ENCODE measurements at regions not wholly inside any gene's neighbourhood (a gene's known extent, or its start where the extent isn't known, plus 50 kb on each side); places are given as distances from the start of the nearest gene placed in this dataset.

DNA sequence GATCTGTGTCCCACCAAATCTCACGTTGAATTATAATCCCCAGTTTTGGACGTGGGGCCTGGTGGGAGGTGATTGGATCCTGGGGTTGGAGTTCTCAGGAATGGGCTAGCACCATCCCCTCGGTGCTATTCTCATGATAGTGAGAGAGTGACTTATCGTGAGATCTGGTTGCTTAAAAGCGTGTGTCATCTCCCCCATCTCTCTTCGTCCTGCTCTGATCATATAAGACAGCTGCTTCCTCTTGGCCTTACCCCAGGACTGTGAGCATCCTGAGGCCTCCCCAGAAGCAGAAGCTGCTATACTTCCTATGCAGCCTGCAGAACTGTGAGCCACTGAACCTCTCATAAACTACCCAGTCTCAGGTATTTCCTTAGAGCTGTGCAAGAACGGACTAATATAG lies 163.7 kb upstream of the NDUFV2 start:
- peak; percentile 69 for DNase-seq
- in situ Hi-C loops (cut with MboI; ENCODE audit: low pct_unique_long_range_greater_than_20kb, low sequenced_read_pairs): no loop called here

DNA sequence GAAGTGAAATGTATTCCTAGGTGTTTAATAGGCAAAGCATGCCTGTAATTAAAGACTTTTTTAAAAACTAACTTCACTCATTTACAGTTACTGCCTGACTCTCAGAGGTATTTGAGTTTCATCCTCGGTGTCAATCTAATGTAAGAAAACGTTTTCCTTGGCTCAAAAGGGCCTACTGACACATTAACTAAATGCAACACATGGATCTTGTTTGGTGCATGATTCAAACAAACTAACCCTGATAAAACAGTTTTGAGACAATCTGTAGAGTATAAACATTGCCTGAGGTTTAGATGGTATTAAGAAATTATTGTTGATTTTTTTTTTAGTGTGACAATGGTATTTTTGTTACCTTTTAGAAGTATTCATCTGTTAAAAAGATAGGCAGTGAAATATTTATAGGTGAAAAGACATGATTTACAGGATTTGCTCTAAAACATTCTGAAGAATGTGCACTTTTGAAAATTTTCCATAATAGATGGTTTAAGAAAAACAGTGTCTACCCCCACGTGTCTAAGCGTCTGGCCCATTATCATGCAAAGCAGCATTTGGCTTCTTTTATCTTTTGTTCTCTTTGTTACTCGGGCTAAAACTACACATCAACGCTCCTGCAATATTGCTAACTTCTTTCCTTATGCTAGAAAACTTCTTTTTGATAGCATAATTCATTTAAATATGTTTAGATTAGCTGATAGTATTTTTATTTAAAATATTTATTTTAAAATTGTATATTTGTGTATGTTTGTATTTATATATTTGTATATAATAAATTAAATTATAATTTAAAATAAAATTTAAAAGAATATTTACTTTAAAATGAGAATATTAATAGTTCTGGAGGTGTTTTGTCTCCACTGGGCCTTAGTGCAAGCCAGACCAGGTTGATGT lies 160.2 kb upstream of the NDUFV2 start:
- DNase-seq: no peak
- in situ Hi-C loops (cut with MboI; ENCODE audit: low pct_unique_long_range_greater_than_20kb, low sequenced_read_pairs): no loop called here

DNA sequence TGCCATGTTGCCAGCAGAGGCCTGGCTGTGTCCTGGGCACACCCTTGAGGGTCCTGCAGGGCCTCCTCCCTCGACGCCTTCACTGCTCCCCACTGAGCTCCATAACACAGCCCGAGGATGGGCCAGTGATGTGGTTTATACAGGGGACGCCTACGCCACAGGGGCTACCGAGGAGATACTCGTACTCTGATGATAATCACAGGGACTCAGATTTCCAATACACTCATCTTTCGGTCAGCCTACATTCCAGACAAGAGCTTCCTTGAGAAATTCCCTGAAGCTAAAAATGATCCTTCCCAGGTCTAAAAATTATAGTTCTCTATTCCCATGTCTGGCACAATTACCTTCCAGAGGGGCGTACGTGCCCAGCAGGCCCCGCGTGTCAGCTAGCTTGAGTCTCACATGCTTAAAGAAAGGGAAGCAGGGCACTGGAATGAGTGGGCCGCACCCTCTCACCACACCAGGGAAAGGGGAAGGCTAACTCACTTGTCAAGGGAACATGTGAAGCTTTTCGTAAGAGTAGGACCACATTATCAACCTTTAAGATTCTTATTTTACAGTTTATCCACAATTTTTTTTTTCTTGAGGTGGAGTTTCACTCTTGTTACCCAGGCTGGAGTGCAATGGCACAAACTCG lies 159.5 kb upstream of the NDUFV2 start:
- in situ Hi-C loops (cut with MboI; ENCODE audit: low pct_unique_long_range_greater_than_20kb, low sequenced_read_pairs): no loop called here
- no peak for DNase-seq

DNA sequence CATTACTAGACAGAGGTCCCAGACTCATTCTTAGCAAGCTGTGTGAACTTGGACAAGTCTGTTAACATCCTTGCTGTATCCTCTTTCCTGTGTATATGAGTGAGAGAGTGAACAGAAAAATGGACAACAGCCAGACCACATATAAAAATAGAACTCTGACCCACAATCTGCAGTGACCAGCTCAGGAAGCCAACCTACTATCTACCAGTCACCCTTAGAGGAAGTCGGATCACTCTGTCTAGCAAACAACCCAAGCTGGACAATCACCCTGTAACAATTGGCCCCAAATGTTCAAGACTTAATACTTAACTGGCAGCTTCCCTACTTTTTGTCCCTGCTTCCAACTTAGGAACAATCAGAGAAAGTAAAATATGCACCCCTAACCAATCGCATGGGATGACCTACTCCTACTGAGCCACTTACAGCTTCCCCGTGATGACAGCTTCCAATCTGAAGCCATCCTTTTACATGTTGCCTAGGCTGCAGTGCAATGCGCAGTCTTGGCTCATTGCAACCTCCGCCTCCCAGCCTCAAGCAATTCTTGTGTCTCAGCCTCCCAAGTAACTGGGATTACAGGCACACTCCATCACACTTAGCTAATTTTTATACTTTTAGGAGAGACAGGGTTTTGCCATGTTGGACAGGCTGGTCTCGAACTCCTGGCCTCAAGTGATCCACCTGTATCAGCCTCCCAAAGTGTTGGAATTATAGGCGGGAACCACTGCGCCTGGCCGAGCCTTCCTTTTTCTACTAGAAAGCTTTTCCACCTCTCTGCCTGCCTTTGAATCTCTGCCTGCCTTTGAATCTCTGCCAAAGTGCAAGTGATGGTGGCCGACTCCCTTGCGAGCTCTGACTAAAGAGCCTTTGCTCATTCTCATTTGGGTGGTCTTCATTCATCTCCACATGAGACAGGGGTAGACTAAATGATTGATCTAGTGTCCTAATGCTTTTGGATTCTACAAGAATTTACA lies 158.3 kb upstream of the NDUFV2 start:
- in situ Hi-C loops (cut with MboI; ENCODE audit: low pct_unique_long_range_greater_than_20kb, low sequenced_read_pairs): no loop called here
- peak; percentile 12 for DNase-seq

DNA sequence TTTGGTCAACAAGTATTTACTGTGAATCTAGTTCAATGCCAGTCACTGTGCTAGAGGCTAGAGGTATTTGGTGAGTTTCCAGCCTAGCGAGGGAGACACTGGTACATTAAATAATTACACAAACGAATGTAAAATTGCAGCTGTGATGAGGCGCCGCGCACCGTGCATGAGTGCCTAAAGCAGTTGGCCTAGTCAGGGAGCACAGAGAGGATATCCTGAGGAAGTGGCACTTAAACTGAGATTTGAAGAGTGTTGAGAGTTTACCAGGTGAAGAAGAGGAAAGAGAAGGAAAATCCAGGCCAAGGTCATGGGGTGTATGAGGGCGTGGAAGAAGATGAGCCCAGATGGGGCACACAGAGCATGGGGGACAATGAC lies 157.6 kb upstream of the NDUFV2 start:
- in situ Hi-C loops (cut with MboI; ENCODE audit: low pct_unique_long_range_greater_than_20kb, low sequenced_read_pairs): no loop called here
- DNase-seq: no peak

DNA sequence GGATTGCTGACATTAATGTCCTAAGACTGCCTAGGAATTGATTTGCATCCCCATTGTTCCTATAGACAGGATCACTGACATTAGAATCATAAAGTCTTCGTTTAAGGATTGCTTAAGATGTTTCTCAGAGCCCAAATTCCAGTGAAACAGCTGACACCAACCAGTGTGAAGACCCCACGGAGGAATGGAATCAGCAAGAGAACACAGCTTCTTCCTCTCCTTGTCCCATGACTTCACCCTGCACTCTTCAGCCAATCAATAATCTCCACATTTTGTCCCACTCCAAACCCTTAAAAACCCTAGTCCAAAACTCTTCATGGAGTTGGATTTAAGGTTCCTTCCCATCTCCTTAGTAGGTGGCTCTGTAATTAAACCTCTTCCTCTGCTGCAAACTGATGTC lies 157.0 kb upstream of the NDUFV2 start:
- in situ Hi-C loops (cut with MboI; ENCODE audit: low pct_unique_long_range_greater_than_20kb, low sequenced_read_pairs): no loop called here
- no peak for DNase-seq

DNA sequence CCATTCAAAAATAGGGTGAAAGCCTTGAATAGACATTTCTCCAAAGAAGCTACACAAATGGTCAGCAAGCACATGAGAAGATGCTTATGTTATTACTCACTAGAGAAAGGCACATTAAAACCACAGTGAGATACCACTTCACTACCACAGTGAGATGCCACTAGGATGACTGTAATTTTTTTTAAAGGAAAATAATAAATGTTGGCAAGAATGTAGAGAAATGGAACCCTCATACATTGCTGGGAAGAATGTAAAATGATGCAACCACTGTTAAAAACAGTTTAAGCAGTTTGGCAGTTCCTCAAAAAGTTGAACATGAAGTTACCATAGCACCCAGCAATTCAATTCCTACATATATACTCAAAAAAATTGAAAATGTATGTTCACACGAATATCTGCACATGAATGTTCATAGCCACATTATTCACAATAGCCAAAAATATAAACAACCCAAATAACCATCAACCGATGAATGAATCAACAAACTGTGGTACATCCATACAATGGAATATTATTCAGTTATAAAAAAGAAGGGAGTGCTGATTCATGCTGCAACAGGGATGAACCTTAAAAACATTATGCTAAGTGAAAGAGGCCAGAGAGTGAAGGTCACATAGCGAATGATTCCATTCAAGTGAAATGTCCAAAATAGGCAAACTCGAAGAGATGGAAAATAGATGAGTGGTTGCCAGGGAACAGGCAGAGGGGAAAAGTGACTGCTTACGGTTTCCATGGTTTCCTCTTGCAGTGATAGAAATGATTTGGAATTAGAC lies 156.2 kb upstream of the NDUFV2 start:
- in situ Hi-C loops (cut with MboI; ENCODE audit: low pct_unique_long_range_greater_than_20kb, low sequenced_read_pairs): no loop called here
- DNase-seq: no peak

DNA sequence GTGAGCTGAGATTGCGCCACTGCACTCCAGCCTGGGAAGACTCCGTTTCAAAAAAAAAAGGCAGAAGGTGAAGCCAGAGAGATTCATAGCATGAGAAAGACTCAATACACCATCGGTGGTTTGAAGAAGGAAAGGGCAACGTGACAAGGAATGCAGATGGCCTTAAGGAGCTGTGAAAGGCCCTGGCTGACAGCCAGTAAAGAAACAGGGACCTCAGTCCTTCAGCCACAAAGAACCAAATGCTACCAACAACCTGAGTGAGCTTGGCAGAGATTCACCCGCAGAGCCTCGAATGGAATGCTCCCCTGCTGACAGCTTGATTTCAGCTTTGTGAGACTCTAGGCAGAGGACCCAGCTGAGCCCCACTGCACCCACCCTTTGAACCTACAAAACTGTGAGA lies 154.9 kb upstream of the NDUFV2 start:
- no peak for DNase-seq
- in situ Hi-C loops (cut with MboI; ENCODE audit: low pct_unique_long_range_greater_than_20kb, low sequenced_read_pairs): no loop called here

DNA sequence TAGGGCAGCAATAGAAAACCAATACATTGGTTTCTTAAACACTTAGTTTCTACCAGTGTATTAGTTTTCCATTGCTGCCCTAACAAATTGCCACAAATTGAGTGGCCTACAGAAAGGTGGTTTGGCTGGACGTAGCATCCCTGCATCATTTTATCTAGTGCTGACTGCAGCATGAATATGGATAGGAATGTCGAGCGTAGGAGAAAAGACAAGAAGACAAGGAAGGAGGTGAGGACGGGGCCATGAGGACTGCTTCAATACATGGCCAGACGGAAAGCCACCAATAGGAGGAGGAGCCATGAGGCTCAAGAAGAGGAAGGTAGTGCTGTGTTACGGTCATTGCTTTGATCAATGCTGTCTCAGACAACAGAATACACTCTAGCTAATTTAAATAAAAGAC lies 154.5 kb upstream of the NDUFV2 start:
- no peak for DNase-seq
- in situ Hi-C loops (cut with MboI; ENCODE audit: low pct_unique_long_range_greater_than_20kb, low sequenced_read_pairs): no loop called here

DNA sequence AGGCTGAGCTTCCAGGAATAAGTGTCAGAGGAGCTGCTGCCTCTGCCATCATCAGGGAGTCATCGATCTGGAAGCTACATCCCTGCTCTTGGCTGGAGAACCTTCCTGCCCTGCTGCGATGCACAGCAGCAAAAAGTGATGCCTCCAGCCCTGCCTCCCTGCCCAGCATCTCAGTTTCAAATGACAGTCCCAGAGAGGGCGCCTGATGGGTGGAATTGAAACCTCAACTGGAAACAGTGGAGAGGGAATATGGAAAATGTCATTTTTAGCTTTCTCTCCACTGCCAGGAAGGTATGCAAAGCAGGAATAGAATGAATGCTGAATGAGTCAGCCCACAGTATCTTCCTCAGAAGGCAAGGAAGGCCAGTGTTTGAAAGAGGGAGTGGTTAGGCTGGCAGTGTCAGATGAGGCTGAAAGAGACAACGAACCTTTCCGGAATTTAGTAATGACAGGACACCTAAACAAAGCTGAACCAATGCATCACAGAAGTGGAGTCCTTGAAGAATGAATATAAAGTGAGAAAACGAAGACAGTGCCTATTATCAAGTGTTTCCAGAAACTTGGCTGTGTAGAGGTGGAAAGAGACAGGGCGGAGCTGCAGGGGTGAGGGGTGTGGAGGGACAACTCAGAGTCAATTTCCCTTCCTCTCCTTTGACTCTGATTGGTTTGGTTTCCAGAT lies 153.9 kb upstream of the NDUFV2 start:
- in situ Hi-C loops (cut with MboI; ENCODE audit: low pct_unique_long_range_greater_than_20kb, low sequenced_read_pairs): no loop called here
- no peak for DNase-seq

DNA sequence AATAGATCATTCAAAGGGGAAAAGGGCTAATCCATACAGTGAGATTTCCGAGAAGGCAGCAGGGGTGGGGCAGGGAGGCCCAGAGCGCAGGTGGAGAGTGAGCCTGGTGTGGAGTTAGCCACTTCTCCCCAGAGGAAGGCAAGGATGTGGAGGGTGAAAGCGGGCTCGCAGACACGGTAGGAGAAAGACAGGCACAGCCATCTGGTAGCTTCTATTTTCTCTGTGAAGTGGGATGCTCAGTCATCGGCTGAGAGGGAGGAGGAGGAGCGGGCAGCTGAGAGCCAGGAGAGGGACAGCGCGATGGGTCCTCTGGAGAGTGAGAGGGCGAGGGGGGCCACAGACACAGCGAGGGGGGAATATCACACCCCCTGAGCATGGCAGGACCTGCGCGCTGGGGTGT lies 153.3 kb upstream of the NDUFV2 start:
- DNase-seq: no peak
- in situ Hi-C loops (cut with MboI; ENCODE audit: low pct_unique_long_range_greater_than_20kb, low sequenced_read_pairs): no loop called here

DNA sequence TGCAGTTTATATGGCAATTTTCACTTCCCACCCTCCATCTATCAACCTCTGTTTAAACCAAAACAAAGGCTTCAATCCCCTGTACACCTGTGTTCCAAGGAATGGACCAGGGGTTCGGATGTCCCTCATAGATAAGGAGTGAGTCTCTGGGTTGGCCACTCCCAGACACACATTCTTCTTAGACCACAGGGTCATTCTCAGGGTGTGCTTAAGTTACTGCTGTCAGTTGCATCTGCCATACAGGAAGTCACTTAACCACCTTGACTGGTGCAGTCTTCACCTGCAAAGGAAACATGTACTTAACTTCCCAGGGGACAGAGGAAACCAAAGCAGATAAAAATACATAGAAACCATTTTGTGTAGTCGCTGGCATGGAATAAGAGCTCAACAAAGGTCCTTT lies 151.0 kb upstream of the NDUFV2 start:
- in situ Hi-C loops (cut with MboI; ENCODE audit: low pct_unique_long_range_greater_than_20kb, low sequenced_read_pairs): no loop called here
- DNase-seq: peak; percentile 5

DNA sequence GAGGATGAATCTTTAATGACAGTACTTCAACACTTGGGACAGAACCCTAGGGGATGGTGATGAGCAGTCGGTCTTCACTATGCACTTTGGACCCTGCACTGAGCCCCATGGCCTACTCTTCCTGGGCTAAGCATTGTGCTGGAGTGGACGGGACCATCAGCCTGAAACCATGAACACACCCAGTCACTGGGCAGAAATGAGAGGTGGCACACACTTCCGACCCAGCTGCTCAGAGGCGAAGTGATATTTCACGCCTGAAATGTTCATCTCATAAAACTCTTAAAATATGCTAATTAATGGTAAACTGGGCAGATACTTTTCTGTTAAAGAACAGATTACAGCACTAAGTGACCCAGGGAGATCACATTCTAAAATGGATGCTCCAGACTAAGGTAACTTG lies 150.3 kb upstream of the NDUFV2 start:
- in situ Hi-C loops (cut with MboI; ENCODE audit: low pct_unique_long_range_greater_than_20kb, low sequenced_read_pairs): no loop called here
- no peak for DNase-seq

DNA sequence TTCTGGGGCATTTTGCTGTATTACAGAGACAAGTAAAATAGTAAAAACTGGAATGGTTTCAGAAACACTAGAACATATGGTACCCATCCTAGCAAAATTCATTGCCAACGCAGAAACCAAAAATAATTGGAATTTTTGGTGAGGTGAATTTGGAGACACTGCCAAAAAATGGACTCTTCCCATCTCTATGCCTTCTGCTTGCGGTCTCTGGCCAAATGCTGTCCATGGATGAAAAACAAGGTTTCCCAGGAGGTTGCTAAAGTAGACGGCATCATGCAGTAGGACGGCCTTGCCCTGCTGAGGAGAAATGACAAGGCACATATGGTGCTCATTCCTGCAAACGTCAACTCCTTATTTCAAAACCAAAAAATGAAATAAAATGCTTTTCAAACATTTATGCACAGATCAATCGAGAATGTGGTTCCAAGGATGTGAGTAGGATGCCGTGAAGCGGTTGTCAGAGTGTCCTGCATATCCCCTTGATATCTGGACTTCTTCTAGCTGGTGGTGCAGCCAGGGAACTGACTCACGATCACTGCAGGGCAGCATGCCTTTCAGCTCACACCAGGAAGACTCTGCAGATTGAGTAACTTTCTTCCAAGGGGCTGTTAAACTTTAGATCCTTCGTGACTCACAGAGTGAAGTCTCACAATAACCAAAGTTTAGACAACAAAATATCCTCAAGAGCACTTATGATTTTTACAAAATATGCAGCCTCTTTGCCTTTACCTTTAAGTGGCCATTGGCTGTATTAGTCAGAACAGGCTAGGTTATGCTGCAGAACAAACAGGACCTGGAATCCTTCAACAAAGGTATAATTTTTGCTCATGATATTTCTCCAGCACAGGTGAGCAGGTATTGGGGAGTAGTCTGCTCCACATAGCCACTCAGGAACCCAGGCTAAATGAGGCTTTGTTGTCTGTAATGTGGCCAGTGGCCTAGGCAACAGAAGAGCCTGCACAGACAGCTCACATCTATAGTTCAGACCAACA lies 149.4 kb upstream of the NDUFV2 start:
- no peak for DNase-seq
- in situ Hi-C loops (cut with MboI; ENCODE audit: low pct_unique_long_range_greater_than_20kb, low sequenced_read_pairs): no loop called here

DNA sequence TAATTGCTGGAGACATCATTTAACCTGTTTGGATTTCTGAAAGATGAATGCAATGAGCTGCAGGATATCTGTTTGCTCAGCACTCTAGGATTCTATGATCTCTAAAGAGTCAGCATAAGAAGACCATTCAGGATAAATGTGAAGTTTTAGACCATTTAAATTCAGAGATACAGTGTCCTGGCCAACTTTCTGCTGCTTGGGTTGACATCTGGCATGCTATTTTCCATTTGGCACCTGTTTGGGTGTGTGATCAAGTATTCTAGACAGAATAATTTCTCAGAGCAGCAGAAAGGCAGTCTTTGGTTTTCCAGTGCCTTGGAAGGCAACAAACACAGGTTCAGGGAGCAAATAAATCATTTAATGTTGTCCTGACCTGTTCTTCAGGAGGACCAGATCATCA lies 144.8 kb upstream of the NDUFV2 start:
- in situ Hi-C loops (cut with MboI; ENCODE audit: low pct_unique_long_range_greater_than_20kb, low sequenced_read_pairs): no loop called here

DNA sequence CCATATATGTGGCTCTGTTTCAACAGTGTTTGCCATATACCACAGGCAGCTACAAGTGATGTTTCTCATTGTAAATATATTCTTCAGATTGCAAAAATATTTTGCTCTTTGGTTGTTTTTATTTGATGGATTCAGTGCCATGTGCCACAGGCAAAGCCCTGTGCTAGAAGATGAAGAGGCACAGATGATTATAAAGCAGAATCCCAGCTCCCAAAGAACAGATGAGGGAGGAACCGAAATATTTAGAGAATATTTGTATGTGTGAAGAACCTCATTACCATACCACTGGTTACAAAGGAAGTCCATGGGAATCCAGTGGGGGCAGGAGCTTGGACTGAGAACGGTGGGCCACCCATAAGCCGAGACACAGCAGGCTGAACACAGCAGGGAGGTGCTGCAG lies 143.8 kb upstream of the NDUFV2 start:
- DNase-seq: no peak

More for the DNA sequence above, 144.8 kb upstream of the NDUFV2 start:
- no peak for DNase-seq

DNA sequence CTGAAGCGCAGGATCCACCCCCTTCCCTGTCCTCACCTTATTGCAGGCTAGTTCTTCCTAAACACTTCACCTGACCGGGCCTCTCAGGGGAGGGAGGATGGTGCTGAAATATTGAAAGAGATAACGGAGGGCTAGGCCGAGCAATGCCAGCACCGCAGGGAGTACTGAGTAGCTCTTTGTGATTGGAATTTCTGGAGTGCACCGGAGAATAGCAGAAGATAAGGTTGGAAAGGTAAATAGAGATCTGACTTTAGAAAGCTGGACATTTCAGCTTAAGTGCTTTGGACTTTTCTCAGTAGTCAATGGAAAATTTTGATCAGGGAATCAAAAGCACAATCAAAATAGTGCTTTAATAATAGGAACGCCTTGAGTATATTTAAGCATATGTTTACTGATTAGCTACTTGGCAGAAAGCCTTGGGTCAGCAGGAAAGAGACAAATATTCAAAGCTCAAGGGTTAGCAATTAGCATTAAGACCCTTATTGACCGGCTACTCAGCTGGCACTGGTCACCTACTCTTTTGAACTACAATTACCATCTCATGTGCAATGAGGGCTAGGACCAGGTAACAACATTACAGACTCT lies 142.9 kb upstream of the NDUFV2 start:
- DNase-seq: no peak
- in situ Hi-C loops (cut with MboI; ENCODE audit: low pct_unique_long_range_greater_than_20kb, low sequenced_read_pairs): no loop called here

More for the DNA sequence above, 143.8 kb upstream of the NDUFV2 start:
- in situ Hi-C loops (cut with MboI; ENCODE audit: low pct_unique_long_range_greater_than_20kb, low sequenced_read_pairs): no loop called here
